T-cell (primary cell): ENCODE measurements at regions not wholly inside any gene's neighbourhood (a gene's known extent, or its start where the extent isn't known, plus 50 kb on each side); places are given as distances from the start of the nearest gene placed in this dataset.

Source experiments
- ATAC-seq, 4 experiments: fragments of 200-7000 bp in 3 of 4; fragments of 150-1000 bp in 1 of 4; cut with Tn5 transposase; replicated peaks in 1 of 4; 1 replicate in 3 of 4; 2 replicates in 1 of 4; pipeline ENCODE4 v1.10.0; 2021; ENCODE audit warnings: moderate library complexity in 3 of 4, mild to moderate bottlenecking in 2 of 4, moderate number of reproducible peaks in 1 of 4
- CTCF ChIA-PET, 2 donors: fragments of 300-600 bp; sonication (Branson Sonifier 250); formaldehyde crosslinking; loops; one replicate each; lab custom pipeline; 2022; ENCODE audit warnings: antibody characterized with exemption in 2 of 2; lab: Charles Lee
- POLR2A ChIA-PET, 2 donors: fragments of 300-600 bp; sonication (Branson Sonifier 250); formaldehyde crosslinking; loops; one replicate each; lab custom pipeline; 2022; ENCODE audit warnings: antibody characterized with exemption in 2 of 2; lab: Charles Lee
- DNase-seq, 35 experiments: peaks; one replicate each; pipeline versions ENCODE4 v3.0.0 to v3.0.0-alpha.2; 2013 to 2023
- H3K27ac ChIP-seq: one replicate; pipeline ENCODE4 v1.5.1; 2013; ENCODE audit warnings: low read length
- H3K27me3 ChIP-seq, 2 experiments: replicated peaks in 1 of 2; 1 replicate in 1 of 2; 2 replicates in 1 of 2; pipeline versions ENCODE4 v1.6.1 to v1.7.0; 2013; ENCODE audit warnings: low read length in 1 of 2, mixed read lengths in 1 of 2; ENCODE audit not compliant: control insufficient read depth in 2 of 2, insufficient read depth in 2 of 2; ENCODE audit errors: extremely low read depth in 1 of 2
- H3K36me3 ChIP-seq, 2 donors: 1 replicate in 1 of 2; 2 replicates in 1 of 2; pipeline versions ENCODE4 v1.6.1 to v1.7.0; 2013; ENCODE audit warnings: low read length in 1 of 2; ENCODE audit not compliant: control insufficient read depth in 2 of 2, insufficient read depth in 1 of 2; ENCODE audit errors: extremely low read depth in 1 of 2
- H3K4me1 ChIP-seq, 2 experiments: 1 replicate in 1 of 2; 2 replicates in 1 of 2; pipeline versions ENCODE4 v1.6.1 to v1.7.0; 2013; ENCODE audit warnings: low read length in 2 of 2, mixed read lengths in 1 of 2; ENCODE audit not compliant: insufficient read depth in 2 of 2, control insufficient read depth in 1 of 2; ENCODE audit errors: extremely low read depth in 1 of 2
- H3K4me3 ChIP-seq, 2 donors: 1 replicate in 1 of 2; 2 replicates in 1 of 2; pipeline versions ENCODE4 v1.5.1 to v1.7.0; 2013; ENCODE audit warnings: mild to moderate bottlenecking in 2 of 2, low read length in 1 of 2, moderate library complexity in 1 of 2; ENCODE audit not compliant: control insufficient read depth in 1 of 2; ENCODE audit errors: extremely low read depth in 1 of 2
- H3K9me3 ChIP-seq: 2 replicates; pipeline ENCODE4 v1.7.0; 2013
- H3K27ac Mint-ChIP-seq, 2 donors: one replicate each; pipeline ENCODE4 v1.8.0; 2020 to 2021; ENCODE audit warnings: mild to moderate bottlenecking in 2 of 2, mixed read lengths in 2 of 2
- H3K27me3 Mint-ChIP-seq, 2 donors: one replicate each; pipeline ENCODE4 v1.8.0; 2021 to 2022; ENCODE audit warnings: mixed read lengths in 2 of 2
- H3K36me3 Mint-ChIP-seq: one replicate; pipeline ENCODE4 v1.8.0; 2021; ENCODE audit warnings: mixed read lengths
- H3K4me1 Mint-ChIP-seq, 3 donors: one replicate each; pipeline ENCODE4 v1.8.0; 2020 to 2022; ENCODE audit warnings: mixed read lengths in 3 of 3, mild to moderate bottlenecking in 1 of 3
- H3K4me3 Mint-ChIP-seq, 3 donors: one replicate each; pipeline ENCODE4 v1.8.0; 2020 to 2022; ENCODE audit warnings: mild to moderate bottlenecking in 3 of 3, mixed read lengths in 3 of 3, moderate library complexity in 3 of 3
- H3K9me3 Mint-ChIP-seq, 3 donors: one replicate each; pipeline ENCODE4 v1.8.0; 2020 to 2022; ENCODE audit warnings: mixed read lengths in 3 of 3
- WGBS: methylation state at CpG from one replicate; pipeline ENCODE4 v1.1.5; 2013; ENCODE audit warnings: missing lambda C conversion rate; ENCODE audit not compliant: insufficient coverage; 5-methylcytosine and 5-hydroxymethylcytosine counted together

- H3K27ac Mint-ChIP-seq, result no peak overlapping the region
- H3K4me1 Mint-ChIP-seq, result no peaks in the 10 kb centered on the region
- no peak for DNase-seq
- H3K4me3 ChIP-seq, result no peak overlapping the region
- H3K36me3 ChIP-seq, result no peaks in the 10 kb centered on the region
- no peak for ATAC-seq
- H3K9me3 ChIP-seq, result no peaks in the 10 kb centered on the region
- ChIA-PET POLR2A (no interaction called here), CTCF (no interaction called here)
- no CpG with 5 or more reads among the region's 1 CpG for WGBS
- peaks cover 0 to 3% (median 0%) of the 10 kb centered on the region in 3 donors for H3K9me3 Mint-ChIP-seq
- H3K27me3 Mint-ChIP-seq, result no peaks in the 10 kb centered on the region
- H3K36me3 Mint-ChIP-seq, result no peaks in the 10 kb centered on the region
- H3K27ac ChIP-seq, result no peak overlapping the region
- no peak overlapping the region for H3K4me3 Mint-ChIP-seq
- no peaks in the 10 kb centered on the region for H3K27me3 ChIP-seq
- H3K4me1 ChIP-seq, result no peaks in the 10 kb centered on the region
Measured at GRCh38 chr5:92390657-92391056, 1007.5 kb upstream of the ARRDC3 start.

- Histone ChIP-seq H3K9me3 (no peaks in the 10 kb centered on the region), H3K4me1 (no peaks in the 10 kb centered on the region), H3K27me3 (no peaks in the 10 kb centered on the region), H3K36me3 (no peaks in the 10 kb centered on the region), H3K4me3 (no peak overlapping the region), H3K27ac (no peak overlapping the region)
- no peak for DNase-seq
- ChIA-PET POLR2A (no interaction called here), CTCF (no interaction called here)
- no peak for ATAC-seq
- no peaks in the 10 kb centered on the region for H3K27me3 Mint-ChIP-seq
- H3K4me3 Mint-ChIP-seq, result no peak overlapping the region
- H3K4me1 Mint-ChIP-seq, result no peaks in the 10 kb centered on the region
- peaks cover 3 to 7% (median 5%) of the 10 kb centered on the region in 3 donors for H3K9me3 Mint-ChIP-seq
- H3K36me3 Mint-ChIP-seq, result no peaks in the 10 kb centered on the region
- no CpG with 5 or more reads among the region's 1 CpG for WGBS
- no peak overlapping the region for H3K27ac Mint-ChIP-seq
Measured at GRCh38 chr5:92380069-92380770, 997.1 kb upstream of the ARRDC3 start.

- no peaks in the 10 kb centered on the region for H3K36me3 Mint-ChIP-seq
- H3K9me3 Mint-ChIP-seq, result peaks cover 3 to 7% (median 5%) of the 10 kb centered on the region in 3 donors
- H3K9me3 ChIP-seq, result no peaks in the 10 kb centered on the region
- H3K27ac Mint-ChIP-seq, result no peak overlapping the region
- ATAC-seq, result no peak
- H3K27me3 Mint-ChIP-seq, result no peaks in the 10 kb centered on the region
- no peaks in the 10 kb centered on the region for H3K27me3 ChIP-seq
- no peak overlapping the region for H3K4me3 ChIP-seq
- no peaks in the 10 kb centered on the region for H3K36me3 ChIP-seq
- H3K4me1 Mint-ChIP-seq, result no peaks in the 10 kb centered on the region
- no peak for DNase-seq
- ChIA-PET CTCF (no interaction called here), POLR2A (no interaction called here)
- WGBS, result 61% methylated on average over 8 of the region's 9 CpGs
- H3K4me3 Mint-ChIP-seq, result no peak overlapping the region
- no peak overlapping the region for H3K27ac ChIP-seq
- no peaks in the 10 kb centered on the region for H3K4me1 ChIP-seq
Measured at GRCh38 chr5:92378966-92379611, 996.0 kb upstream of the ARRDC3 start.

GRCh38 chr5:92374859-92375258 lies 991.7 kb upstream of the ARRDC3 start:
- Histone ChIP-seq H3K4me1 (no peaks in the 10 kb centered on the region), H3K4me3 (no peak overlapping the region), H3K9me3 (peaks cover 2% of the 10 kb centered on the region), H3K27ac (no peak overlapping the region), H3K27me3 (no peaks in the 10 kb centered on the region), H3K36me3 (no peaks in the 10 kb centered on the region)
- Mint-ChIP-seq H3K4me1 (no peaks in the 10 kb centered on the region), H3K36me3 (no peaks in the 10 kb centered on the region), H3K27ac (no peak overlapping the region), H3K4me3 (no peak overlapping the region), H3K9me3 (peaks cover 3 to 5% (median 3%) of the 10 kb centered on the region in 3 donors), H3K27me3 (no peaks in the 10 kb centered on the region)
- CTCF ChIA-PET, result no interaction called here
- ATAC-seq (no peak), DNase-seq (no peak)
- WGBS, result 95% methylated on average over 20 of the region's 20 CpGs
- POLR2A ChIA-PET, result no interaction called here

- POLR2A ChIA-PET, result no interaction called here
- H3K4me3 Mint-ChIP-seq, result no peak overlapping the region
- WGBS, result no CpG with 5 or more reads among the region's 1 CpG
Measured at GRCh38 chr5:92372766-92373165, 989.6 kb upstream of the ARRDC3 start.

GRCh38 chr5:92371889-92372235 lies 988.7 kb upstream of the ARRDC3 start:
- no peaks in the 10 kb centered on the region for H3K27me3 Mint-ChIP-seq
- POLR2A ChIA-PET, result no interaction called here
- ATAC-seq (no peak), DNase-seq (no peak)
- H3K36me3 ChIP-seq, result no peaks in the 10 kb centered on the region
- H3K36me3 Mint-ChIP-seq, result no peaks in the 10 kb centered on the region
- H3K9me3 ChIP-seq, result peaks cover 2% of the 10 kb centered on the region
- H3K4me1 Mint-ChIP-seq, result no peaks in the 10 kb centered on the region
- H3K27me3 ChIP-seq, result no peaks in the 10 kb centered on the region
- no peak overlapping the region for H3K4me3 ChIP-seq
- CTCF ChIA-PET, result no interaction called here
- H3K4me3 Mint-ChIP-seq, result no peak overlapping the region
- H3K4me1 ChIP-seq, result no peaks in the 10 kb centered on the region
- no peak overlapping the region for H3K27ac ChIP-seq
- no peak overlapping the region for H3K27ac Mint-ChIP-seq
- H3K9me3 Mint-ChIP-seq, result peaks cover 5 to 18% (median 9%) of the 10 kb centered on the region in 3 donors
- no CpG with 5 or more reads among the region's 2 CpGs for whole genome bisulfite sequencing

More at GRCh38 chr5:92372766-92373165, 989.6 kb upstream of the ARRDC3 start:
- Mint-ChIP-seq H3K4me1 (no peaks in the 10 kb centered on the region), H3K27ac (no peak overlapping the region), H3K36me3 (no peaks in the 10 kb centered on the region), H3K9me3 (peaks cover 5 to 18% (median 7%) of the 10 kb centered on the region in 3 donors), H3K27me3 (no peaks in the 10 kb centered on the region)
- Histone ChIP-seq H3K27me3 (no peaks in the 10 kb centered on the region), H3K9me3 (peaks cover 2% of the 10 kb centered on the region), H3K4me1 (no peaks in the 10 kb centered on the region), H3K36me3 (no peaks in the 10 kb centered on the region), H3K27ac (no peak overlapping the region), H3K4me3 (no peak overlapping the region)
- DNase-seq (no peak), ATAC-seq (no peak)
- CTCF ChIA-PET, result no interaction called here
